ENCODE measurements at regions not wholly inside any gene's neighbourhood (a gene's known extent, or its start where the extent isn't known, plus 50 kb on each side); places are given as distances from the start of the nearest gene placed in this dataset.

DNA sequence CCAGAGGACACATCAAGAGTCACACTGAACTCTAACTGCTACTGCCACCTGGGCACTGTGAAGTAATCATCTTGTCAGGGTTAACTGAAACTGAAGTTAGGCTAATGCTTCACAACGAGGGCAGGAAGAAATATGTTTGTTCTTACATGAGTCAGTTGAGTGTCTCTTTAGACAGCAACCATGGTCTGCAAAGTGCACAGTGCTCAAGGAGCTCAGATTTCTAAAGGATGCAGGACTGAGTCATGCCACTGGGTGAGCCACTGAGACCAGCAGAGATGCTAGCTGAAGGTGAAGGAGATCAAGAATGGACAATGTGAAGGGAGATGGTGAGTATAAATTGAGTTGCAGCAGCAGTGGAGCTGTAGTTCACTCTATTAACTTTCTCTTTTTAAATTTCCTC lies 76.0 kb upstream of the CTTNBP2 start:
- DNase-seq: no peak
- intact Hi-C loops (cut with DNase I): no loop called here
- H3K4me1 ChIP-seq (ENCODE audit: insufficient read depth): no peaks in the 10 kb centered on the region
- TF ChIP-seq POLR2A (IDR thresholded peaks at IDR 0.05) (no peak), EP300 (IDR thresholded peaks at IDR 0.05) (no peak)
- TF ChIP-seq, protein P1, sequence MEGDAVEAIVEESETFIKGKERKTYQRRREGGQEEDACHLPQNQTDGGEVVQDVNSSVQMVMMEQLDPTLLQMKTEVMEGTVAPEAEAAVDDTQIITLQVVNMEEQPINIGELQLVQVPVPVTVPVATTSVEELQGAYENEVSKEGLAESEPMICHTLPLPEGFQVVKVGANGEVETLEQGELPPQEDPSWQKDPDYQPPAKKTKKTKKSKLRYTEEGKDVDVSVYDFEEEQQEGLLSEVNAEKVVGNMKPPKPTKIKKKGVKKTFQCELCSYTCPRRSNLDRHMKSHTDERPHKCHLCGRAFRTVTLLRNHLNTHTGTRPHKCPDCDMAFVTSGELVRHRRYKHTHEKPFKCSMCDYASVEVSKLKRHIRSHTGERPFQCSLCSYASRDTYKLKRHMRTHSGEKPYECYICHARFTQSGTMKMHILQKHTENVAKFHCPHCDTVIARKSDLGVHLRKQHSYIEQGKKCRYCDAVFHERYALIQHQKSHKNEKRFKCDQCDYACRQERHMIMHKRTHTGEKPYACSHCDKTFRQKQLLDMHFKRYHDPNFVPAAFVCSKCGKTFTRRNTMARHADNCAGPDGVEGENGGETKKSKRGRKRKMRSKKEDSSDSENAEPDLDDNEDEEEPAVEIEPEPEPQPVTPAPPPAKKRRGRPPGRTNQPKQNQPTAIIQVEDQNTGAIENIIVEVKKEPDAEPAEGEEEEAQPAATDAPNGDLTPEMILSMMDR (IDR thresholded peaks at IDR 0.05): no peak
- 38 to 52% (median 41%) methylated on average over 1 of the region's 1 CpG for WGBS, 3 donors
- no peak overlapping the region for H3K27ac ChIP-seq
- no peak overlapping the region for H3K4me3 ChIP-seq
- no peaks in the 10 kb centered on the region for H3K27me3 ChIP-seq
- no peaks in the 10 kb centered on the region for H3K9me3 ChIP-seq
- H3K36me3 ChIP-seq: no peaks in the 10 kb centered on the region

DNA sequence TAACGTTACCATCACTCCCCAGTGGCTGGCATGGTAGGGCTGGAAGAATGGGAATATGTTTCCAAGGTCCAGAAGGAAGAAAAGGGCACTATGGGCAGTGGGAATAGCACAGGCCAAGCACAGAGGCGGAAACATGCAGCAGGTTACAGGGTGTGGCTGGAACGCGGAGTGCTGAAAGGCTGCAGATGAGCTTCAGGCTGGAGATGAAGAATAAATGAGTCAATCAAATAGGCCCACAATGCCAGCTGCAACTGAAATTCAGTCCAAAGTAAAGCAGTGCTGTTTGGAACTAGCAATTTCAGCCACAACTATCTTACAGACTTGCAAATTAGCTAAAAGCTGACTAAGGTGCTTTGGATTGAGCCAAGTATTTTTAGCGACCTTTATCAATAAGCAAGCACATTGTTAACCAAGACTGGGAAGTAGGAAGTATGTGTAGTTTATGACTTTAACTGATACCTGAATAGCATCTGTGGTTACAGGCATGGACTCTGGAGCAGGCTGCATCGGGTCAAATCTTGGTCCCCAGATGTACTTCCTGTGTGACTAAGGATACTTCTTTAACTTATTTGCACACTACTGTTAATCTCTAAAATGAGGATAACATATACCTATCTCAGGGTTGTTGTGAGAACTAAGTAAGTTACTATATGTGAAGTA lies 77.5 kb upstream of the CTTNBP2 start:
- H3K4me1 ChIP-seq (ENCODE audit: insufficient read depth): no peaks in the 10 kb centered on the region
- 73 to 78% (median 74%) methylated on average over 6 of the region's 6 CpGs for WGBS, 3 donors
- H3K36me3 ChIP-seq: no peaks in the 10 kb centered on the region
- DNase-seq: no peak
- no peaks in the 10 kb centered on the region for H3K9me3 ChIP-seq
- intact Hi-C loops (cut with DNase I): no loop called here
- TF ChIP-seq POLR2A (IDR thresholded peaks at IDR 0.05) (no peak), EP300 (IDR thresholded peaks at IDR 0.05) (no peak)
- TF ChIP-seq, protein P1 (IDR thresholded peaks at IDR 0.05): no peak
- H3K27ac ChIP-seq: no peak overlapping the region
- no peak overlapping the region for H3K4me3 ChIP-seq
- H3K27me3 ChIP-seq: no peaks in the 10 kb centered on the region

DNA sequence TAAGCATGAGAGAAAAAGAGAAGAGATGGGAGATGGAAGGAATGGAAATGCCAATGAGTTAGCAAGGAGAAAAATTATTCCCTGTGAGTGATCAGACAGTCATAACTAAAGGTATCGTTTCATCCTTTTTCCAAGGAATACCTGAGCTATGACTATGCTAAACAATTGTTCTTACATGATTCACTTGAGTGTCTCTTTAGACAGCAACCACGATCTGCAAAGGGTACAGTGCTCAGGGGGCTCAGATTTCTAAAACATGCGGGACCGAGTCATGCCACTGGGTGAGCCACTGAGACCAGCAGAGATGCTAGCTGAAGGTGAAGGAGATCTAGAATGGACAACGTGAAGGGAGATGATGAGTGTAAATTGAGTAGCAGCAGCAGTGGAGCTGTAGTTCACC lies 78.0 kb upstream of the CTTNBP2 start:
- 83 to 87% (median 84%) methylated on average over 5 of the region's 5 CpGs for WGBS, 3 donors
- no peaks in the 10 kb centered on the region for H3K36me3 ChIP-seq
- DNase-seq: no peak
- H3K9me3 ChIP-seq: no peaks in the 10 kb centered on the region
- intact Hi-C loops (cut with DNase I): no loop called here
- H3K27ac ChIP-seq: no peak overlapping the region
- no peaks in the 10 kb centered on the region for H3K4me1 ChIP-seq (ENCODE audit: insufficient read depth)
- H3K27me3 ChIP-seq: no peaks in the 10 kb centered on the region
- no peak overlapping the region for H3K4me3 ChIP-seq
- TF ChIP-seq POLR2A (IDR thresholded peaks at IDR 0.05): no peak
- TF ChIP-seq, protein P1 (IDR thresholded peaks at IDR 0.05): no peak
- TF ChIP-seq EP300 (IDR thresholded peaks at IDR 0.05): no peak

DNA sequence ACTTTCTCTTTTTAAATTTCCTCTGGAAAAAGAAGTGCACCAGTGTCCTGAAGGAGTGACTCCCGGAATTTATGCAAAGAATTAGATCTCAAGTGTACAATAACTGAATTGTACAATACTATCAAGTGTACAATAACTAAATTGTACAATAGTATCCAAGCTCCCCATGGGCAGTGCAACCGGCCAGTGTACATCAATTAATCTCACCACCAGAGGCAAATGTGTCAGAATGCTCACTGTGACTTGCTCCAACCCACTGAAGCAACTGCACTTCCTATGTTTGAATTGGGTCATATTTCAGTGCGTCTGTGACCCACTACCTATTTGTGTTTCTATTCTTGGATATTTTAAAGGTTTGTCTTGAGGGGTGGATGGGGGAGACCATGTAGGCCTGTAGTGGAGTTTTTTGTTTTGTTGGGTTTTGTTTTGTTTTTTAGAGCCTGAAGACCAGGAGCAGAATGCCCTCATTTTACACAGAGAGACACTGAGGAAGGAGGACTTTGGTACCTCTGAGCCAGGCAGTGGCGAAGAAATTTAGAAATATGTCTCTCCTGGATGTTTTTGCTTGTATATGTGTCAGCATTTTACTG lies 78.5 kb upstream of the CTTNBP2 start:
- 90 to 95% (median 93%) methylated on average over 4 of the region's 4 CpGs for WGBS, 3 donors
- H3K27me3 ChIP-seq: no peaks in the 10 kb centered on the region
- H3K27ac ChIP-seq: no peak overlapping the region
- TF ChIP-seq EP300 (IDR thresholded peaks at IDR 0.05) (no peak), POLR2A (IDR thresholded peaks at IDR 0.05) (no peak)
- TF ChIP-seq, protein P1 (IDR thresholded peaks at IDR 0.05): no peak
- intact Hi-C loops (cut with DNase I): no loop called here
- no peak for DNase-seq
- H3K4me1 ChIP-seq (ENCODE audit: insufficient read depth): no peaks in the 10 kb centered on the region
- H3K9me3 ChIP-seq: no peaks in the 10 kb centered on the region
- H3K4me3 ChIP-seq: no peak overlapping the region
- no peaks in the 10 kb centered on the region for H3K36me3 ChIP-seq
